GM18520 (cell line): ENCODE measurements at regions not wholly inside any gene's neighbourhood (a gene's known extent, or its start where the extent isn't known, plus 50 kb on each side); places are given as distances from the start of the nearest gene placed in this dataset.
"Not testable (repeated sequence)": the region's sequence is repeated elsewhere in the genome, so short reads cannot be mapped to it uniquely, and the experiment has no call there.

Source experiments
- ATAC-seq: cut with Tn5 transposase; IDR thresholded peaks from one replicate; pipeline ENCODE4 v1.9.1; 2021; ENCODE audit not compliant: unreplicated experiment

DNA sequence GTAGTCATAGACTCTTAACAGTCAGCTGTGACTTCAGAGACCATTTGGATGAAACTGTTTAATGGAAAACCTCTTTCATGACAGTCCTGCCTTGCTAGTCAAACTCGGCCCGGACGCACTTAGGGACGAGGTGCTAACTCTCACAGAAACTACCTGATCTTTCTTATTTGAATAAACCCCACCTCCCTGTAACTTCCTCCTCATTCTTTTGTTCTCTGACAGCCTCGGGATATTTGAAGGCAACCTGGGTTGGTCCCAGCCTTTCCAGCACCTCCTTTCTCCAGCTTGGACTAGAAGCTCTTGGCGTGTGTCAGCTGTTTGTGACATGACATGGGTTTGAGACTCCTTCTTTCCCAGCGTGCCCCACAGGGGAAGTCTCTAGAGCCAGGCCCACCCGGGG lies 175.3 kb upstream of the EXOC2 start:
- ATAC-seq: no peak

DNA sequence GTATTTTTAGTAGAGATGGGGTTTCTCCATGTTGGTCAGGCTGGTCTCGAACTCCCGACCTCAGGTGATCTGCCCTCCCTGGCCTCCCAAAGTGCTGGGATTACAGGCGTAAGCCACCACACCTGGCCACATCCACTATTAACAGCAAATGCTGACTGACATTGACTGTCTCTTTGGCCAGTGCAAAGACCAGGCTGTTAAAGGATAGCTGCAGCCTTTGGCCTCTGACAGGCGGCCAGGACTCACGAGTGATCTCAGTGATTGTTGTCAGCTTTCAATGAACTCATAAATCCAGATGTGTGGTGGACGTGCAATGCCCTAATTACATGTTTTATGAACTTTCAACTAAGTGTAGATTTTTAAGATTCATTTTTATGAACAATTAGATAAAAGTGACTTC lies 174.4 kb upstream of the EXOC2 start:
- ATAC-seq: no peak

DNA sequence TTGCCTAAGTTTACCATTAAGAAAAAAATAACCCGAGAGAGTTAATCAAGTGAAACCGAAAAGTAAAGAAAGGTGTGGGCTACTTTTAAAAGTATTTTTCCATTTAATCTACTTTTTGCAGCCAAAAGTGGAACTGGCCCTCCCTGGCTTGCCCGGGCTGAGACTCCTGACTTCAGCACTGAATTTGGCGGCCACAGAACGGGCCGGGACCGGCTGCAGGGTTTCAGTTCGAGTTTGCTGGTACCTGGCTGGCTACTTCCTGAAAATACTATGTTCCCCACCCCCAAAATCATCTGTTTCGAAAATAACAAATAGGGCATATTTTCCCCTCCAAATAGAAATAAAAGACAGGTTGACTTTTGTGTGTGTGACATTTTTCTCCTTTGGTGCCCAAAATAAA lies 173.4 kb upstream of the EXOC2 start:
- ATAC-seq: no peak

DNA sequence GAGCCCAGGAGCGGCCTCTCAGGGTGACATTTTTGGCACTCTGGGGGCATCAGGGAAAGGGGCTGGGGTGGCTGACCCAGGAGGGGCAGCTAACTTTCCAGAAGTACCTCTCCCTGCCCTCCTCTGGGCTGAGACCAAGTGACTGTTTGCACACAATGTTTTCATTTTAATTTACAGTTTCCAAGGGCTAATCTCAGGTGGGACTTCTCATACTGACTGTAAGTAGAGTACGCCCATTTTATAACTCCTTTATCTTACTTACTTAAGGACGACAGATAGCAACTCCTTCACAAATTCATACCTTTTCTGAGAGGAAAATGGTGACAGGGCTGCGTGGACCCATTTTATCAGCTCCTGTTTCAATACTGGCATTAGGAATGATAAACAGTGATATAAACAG lies 172.9 kb upstream of the EXOC2 start:
- no peak for ATAC-seq

DNA sequence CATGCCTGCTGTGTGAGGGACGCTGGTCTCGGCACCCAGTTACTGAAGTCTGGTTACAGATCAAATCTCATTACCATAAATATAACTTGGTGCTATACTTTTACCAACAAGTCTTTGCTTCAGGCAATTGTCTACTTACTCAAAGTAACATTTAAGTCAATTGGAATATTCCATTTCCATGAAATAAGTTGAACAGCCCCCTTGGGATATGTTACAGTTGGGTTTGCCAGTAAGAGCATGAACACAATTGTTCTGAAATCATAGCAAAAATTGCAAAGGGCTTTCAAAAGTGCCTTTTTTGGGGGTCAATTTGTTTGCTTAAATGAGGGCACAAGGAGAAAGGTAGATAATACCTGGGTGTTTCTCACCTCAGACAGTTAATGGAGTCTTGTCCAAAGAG lies 170.9 kb upstream of the EXOC2 start:
- ATAC-seq: no peak

DNA sequence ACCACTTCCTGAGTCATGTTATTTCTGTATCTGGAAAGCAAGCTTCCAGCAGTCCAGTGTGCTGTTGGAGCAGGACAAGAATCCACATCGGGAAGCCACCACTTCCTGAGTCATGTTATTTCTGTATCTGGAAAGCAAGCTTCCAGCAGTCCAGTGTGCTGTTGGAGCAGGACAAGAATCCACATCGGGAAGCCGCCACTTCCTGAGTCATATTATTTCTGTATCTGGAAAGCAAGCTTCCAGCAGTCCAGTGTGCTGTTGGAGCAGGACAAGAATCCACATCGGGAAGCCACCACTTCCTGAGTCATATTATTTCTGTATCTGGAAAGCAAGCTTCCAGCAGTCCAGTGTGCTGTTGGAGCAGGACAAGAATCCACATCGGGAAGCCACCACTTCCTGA lies 170.2 kb upstream of the EXOC2 start:
- not testable (repeated sequence) for ATAC-seq

DNA sequence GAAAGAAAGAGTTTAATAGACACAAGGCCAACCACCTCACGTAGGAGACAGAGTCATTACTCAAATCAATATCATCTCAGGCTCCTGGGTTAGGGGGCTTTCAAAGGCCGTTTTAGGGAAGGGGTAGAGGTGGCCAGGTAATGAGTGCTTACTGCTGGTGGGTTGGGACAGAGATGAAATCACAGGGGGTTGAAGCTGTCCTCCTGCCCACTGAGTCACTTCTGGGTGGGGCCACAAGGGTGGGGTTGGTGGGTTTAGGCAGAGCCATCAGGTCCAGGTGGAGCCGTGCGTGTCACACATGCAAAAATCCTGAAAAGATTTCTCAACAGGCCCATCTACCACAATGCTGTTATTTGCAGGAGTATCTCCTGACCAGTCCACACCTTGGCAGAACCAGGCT lies 167.0 kb upstream of the EXOC2 start:
- ATAC-seq: no peak

DNA sequence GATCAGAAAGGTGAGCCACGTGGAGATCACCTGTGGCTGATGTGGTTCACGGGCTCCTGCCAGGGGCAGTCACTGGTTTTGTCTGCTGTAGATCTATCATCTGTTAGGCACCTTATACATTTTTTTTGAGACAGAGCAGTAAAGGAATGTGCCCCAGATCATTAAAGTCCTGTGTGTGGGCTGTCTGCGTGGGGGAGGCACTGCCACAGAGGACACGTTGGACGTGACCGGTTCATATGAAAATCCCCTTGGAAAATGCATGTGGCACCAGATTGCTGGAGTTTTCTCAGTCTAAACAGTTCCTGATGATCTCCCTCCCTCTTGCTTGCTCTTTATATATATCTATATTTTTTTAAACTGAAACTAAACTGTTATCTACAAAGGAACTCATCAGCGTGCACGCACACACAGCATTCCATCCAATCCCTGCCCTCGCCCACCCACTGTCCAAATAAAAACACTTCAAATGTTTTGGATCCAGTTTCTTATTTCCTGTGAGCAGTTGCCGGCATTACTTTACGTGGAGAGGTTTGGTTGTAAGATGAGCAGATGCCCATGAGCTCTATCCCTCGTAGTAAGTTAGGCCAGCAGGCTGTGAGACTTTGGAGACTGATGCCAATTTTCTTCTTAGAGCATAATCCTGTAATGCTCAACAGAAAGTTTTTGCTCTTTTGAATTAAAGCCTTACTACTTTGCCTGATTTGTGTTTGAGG lies 161.6 kb upstream of the EXOC2 start:
- ATAC-seq: no peak

DNA sequence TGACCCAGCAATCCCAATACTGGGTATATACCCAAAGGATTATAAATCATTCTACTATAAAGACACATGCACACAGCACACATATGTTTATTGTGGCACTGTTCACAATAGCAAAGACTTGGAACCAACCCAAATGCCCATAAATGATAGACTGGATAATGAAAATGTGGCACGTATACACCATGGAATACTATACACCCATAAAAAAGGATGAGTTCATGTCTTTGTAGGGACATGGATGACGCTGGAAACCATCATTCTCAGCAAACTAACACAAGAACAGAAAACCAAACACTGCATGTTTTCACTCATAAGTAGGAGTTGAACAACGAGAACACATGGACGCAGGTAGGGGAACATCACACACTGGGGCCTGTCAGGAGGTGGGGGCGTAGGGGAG lies 159.3 kb upstream of the EXOC2 start:
- ATAC-seq: not testable (repeated sequence)

DNA sequence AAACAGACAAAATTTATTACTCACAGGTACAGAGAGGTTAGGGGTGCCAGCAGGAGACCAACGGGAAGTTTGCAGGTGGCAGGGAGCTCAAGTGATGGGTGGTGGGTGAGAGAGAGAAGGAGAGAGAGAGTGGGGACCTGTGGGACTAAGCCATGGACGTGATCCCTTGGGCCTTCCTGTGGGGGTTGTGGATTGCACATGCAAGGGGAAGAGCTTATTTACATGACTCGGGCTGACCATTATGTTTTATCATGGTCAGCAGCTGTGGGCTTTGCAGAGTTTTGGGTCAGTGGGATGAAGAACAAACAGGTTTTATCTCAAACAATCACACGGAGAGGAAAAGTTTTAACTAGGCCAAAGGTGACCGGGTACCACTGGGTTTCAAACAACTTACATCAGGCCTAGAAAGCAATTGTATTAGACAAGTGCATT lies 156.2 kb upstream of the EXOC2 start:
- ATAC-seq: no peak

DNA sequence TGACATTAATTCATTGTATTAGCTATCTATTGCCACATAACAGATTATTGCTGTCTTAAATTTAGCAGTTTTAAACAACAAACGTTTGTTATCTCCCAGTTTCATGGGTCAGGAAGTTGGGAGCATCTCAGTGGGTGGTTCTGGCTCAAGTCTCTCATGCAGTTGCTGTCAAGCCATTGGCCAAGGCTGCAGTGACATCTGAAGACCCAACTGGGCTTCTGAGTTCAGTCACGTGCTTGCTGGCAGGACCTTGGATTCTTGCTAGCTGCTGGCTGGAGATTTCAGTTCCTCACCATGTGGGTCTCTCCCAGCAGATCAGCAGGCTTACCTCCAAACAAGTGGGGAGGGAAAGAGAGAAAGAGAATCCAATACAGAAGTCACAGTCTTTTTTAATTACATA lies 152.6 kb upstream of the EXOC2 start:
- ATAC-seq: no peak

DNA sequence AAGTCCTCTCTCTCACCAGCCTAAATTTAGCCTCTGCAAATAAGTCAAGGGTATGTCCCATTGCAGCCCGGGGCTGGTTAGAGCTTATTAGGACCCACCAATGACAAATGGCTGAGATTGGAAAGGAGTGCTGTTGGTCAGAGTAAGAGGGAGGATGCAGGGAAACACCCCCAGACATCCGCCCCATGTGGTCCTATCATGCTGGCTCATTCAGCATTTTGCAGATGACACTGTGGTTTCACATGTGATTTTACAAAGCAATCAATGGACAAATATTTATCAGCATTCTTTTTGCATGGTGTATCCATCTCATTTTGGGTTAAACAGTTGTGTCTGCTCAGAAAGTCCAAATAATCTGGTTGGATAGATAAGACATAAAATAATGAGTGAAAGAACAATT lies 152.2 kb upstream of the EXOC2 start:
- ATAC-seq: no peak

DNA sequence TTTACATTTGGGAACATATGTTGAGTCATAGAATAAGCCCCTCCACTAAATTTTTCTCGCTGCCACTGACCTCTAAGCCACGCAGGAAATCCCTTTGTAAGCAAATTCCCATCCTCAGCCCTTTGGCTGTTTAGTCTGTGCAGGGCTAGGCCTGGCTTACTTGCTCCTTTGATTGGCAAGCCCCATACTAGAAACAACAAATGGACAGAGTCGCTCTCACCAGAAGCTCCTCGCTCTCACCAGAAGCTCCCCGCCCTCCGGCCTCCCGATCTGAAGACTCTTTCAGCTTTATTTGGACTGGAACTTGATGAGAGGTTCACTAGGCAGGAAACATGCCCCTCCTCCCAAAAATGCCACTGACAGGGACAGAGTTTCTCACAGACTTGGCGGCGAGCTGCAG lies 149.2 kb upstream of the EXOC2 start:
- no peak for ATAC-seq

DNA sequence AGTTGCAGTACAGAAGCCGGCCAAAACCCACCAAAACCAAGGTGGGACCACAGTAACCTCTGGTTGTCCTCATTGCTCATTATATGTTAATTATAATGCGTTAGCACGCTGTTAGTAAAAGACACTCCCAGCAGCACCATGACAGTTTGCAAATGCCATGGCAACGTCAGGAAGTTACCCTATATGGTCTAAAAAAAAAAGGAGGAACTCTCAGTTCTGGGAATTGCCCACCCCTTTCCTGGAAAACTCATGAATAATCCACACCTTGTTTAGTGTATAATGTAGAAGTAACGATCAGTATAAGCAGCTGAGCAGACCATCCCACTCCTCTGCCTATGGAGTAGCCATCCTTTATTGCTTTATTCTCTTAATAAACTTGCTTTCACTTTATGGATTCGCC lies 148.6 kb upstream of the EXOC2 start:
- no peak for ATAC-seq

DNA sequence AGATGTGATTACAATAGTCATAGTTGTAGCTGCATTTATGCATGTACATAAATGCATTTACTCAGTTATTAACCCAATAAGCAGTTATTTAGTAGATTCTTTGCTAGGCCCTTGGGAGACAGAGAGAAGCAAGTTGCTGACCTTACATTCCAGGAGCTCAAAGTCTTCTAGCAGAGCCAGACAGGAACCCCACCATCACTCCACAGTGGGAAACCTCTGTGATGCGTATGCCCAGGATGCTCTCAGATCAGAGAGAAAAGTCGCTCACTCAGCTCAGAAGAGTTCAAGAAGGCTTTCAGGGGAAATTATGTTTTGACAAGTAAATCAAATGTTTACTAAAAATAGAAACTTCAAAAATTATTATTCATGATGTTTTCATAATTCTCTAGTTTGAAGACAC lies 146.3 kb upstream of the EXOC2 start:
- ATAC-seq: no peak

DNA sequence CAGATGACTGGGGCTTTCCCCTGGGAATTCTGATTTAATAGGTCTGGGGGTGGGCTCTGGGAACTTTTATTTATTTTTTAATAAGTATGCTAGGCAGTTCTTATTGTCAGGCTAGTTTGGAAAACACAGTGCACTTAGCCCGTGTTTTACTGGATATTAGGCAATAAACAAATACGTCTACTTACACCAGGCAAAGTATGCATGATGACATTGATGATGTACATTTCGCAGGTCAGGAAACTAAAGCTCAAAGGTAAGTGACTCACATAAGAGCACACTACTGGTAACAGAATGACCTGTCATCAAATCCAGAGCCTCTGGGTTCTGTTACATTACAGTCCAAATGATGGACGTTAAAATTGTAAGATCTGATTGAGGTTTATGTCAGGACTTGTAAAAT lies 144.4 kb upstream of the EXOC2 start:
- ATAC-seq: no peak

DNA sequence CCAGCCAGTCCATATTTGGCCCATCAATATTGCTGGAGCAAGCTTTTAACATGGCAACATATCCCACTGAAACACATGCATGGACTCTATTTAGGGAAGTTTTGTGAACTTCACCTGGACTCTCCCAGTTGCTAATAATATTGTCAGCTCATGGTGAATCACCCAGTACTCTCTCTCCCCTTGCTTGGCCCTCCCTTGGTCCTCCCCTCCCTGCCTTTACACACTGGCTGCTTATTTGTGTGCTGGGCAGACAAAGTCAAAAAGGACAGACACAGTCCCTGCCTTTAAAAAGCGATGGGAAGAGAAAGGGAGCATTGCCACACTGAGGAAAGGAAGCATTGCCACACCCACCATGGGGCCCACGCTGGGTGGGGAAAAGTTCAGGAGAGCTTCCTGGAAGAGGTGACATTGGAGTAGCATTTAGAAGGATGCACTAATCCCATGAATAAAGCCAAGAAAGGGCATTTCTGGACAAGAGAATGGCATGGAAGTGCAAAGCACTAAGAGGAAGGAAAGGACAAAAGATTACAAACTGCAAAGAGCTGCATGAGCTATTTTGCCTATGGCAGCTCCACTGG lies 143.4 kb upstream of the EXOC2 start:
- ATAC-seq: no peak

DNA sequence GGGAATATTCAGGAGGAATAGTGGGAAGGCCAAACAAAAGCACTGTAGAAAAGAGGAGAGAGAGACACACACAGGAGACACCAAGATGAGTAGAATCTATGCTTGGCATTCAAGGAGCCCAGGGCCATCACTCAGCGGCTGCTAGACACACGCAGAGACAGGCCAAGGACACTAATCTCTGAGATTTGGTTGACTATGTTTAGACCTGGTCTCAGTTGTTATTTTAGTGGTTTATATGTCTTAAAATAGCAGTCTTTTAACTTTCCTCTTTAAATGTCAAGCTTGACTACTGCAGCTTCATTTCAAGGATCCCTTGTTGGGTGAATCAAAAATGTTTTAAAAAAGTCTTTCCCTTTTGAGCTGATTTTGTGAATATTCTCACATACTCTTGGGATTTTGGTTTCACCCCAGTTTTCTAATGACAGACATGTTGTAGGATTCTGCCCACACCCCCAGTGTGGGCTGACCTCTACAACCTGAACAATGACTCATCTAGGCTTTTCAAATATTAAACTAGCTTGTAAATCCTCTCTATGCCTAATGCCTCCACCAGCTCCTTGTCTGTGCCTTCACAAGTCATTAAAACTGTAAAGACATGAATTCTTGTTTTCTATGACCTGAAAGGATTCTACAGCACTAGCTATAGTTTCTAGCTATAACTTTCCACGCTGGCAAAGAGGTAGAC lies 142.7 kb upstream of the EXOC2 start:
- ATAC-seq: no peak

DNA sequence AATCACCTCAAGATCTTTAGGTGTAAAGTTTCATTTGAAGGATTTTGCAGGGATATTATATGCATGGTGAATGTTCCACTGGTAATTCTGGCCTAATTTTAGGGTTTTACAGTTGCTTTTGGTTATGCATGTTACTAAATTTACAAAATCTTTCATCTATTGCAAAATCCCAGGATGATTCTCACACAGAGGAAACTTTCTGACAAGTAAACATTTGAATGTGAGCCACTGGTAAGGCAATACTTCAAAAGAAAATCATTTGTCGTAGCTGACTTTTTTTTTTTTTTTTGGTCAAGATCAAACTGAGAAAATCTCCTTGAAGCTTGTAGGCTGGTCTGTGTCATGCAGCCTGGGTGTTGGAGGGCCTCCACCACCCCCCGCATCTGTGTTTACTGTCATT lies 141.9 kb upstream of the EXOC2 start:
- ATAC-seq: no peak

DNA sequence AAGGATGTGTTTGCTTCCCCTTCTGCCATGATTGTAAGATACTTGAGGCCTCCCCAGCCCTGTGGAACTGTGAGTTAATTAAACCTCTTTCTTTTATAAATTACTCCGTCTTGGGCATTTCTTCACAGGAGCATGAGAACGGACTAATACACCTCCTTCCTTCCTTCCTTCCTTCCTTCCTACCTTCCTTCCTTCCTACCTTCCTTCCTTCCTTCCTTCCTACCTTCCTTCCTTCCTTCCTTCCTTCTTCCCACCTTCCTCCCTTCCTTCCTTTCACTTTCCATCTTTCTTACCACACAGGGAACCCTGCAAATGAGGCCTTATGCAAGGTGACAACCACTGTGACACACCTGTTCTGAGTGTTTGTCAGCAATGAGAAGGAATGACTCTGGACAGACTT lies 141.3 kb upstream of the EXOC2 start:
- ATAC-seq: no peak

DNA sequence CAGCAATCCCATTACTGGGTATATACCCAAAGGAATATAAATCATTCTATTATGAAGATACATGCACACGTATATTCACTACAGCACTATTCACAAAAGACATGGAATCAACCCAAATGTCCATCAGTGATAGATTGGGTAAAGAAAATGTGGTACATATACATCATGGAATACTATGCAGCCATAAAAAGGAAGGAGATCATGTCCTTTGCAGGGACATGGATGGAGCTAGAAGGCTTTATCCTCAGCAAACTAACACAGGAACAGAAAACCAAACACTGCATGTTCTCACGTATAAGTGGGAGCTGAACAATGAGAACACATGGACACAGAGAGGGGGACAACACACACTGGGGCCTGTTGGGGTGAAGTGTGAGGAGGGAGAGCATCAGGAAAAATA lies 139.9 kb upstream of the EXOC2 start:
- not testable (repeated sequence) for ATAC-seq

DNA sequence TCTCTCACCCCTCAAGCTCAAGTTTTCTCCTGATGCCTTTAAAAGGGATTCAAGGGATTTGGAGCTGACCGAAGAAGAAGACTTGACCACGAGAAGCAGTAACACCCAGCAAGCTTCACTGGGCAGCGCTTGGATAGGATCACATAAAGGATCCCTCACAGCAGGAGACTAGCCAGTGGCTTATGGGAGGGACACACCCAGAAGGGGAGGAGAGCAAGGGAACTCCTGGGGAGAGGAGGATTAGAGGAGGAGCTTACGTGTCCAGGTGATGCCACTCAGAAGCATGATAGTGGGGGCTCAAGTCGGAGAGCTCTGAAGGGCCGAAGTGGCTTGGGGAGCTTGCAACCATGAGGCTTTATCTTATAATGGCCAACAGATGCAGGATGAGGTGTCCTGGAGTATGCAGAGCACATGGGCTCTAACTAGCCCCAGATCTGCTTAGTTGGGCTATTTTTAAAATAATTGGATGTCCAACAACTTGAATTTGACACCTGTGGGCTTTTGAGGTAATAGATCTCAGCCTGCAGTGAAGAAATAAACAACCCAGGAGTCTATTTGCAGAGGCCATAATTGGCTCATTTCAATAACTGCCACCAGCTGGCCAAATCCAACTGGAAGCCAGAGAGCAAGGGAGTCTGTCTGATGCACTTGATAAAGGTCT lies 137.9 kb upstream of the EXOC2 start:
- ATAC-seq: no peak
